ENCODE measurements at regions not wholly inside any gene's neighbourhood (a gene's known extent, or its start where the extent isn't known, plus 50 kb on each side); places are given as distances from the start of the nearest gene placed in this dataset.

- no peaks in the 10 kb centered on the region for H3K9me1 ChIP-seq (replicated peaks; ENCODE audit: control insufficient read depth, extremely low read depth, insufficient read depth, low read length)
- no peaks in the 10 kb centered on the region for H3K4me1 ChIP-seq (ENCODE audit: control insufficient read depth, extremely low read depth, insufficient read depth, low read length)
- intact Hi-C loops (cut with micrococcal nuclease): no loop called here
- no peaks in the 10 kb centered on the region for H3K79me2 ChIP-seq (ENCODE audit: control insufficient read depth, insufficient read depth, low read length)
- ChIA-PET CTCF (interaction anchor here (0.9 to 2.4 kb wide), 4 partner anchors 9 to 279 kb away, joined by 3 to 7 read pairs (median 4); no protein-coding TSS in a partner anchor), POLR2A (no interaction called here)
- H3K36me3 ChIP-seq (ENCODE audit: control insufficient read depth in 2 of 2, extremely low read depth in 1 of 2, insufficient read depth in 2 of 2, low read length in 2 of 2): no peaks in the 10 kb centered on the region
- no peak overlapping the region for H2AFZ ChIP-seq (ENCODE audit: low read depth, low read length)
- TF ChIP-seq POLR2AphosphoS5 (IDR thresholded peaks at IDR 0.05; ENCODE audit: insufficient read depth, low read depth, low read length) (no peak), FOS (IDR thresholded peaks at IDR 0.05; ENCODE audit: borderline replicate concordance, insufficient read depth, low read length) (no peak)
- TF ChIP-seq, protein P1, sequence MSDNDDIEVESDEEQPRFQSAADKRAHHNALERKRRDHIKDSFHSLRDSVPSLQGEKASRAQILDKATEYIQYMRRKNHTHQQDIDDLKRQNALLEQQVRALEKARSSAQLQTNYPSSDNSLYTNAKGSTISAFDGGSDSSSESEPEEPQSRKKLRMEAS (IDR thresholded peaks at IDR 0.05; ENCODE audit: insufficient read depth, insufficient read length): no peak
- dilution Hi-C loops (cut with MboI; ENCODE audit: extremely low pct_ligation_motif_present, low sequenced_read_pairs): no loop called here
- no peak overlapping the region for H3K4me3 ChIP-seq (replicated peaks in 1 of 3; ENCODE audit: insufficient read depth in 1 of 3, low read depth in 1 of 3, low read length in 3 of 3)
- no peaks in the 10 kb centered on the region for H3K27me3 ChIP-seq (ENCODE audit: control insufficient read depth in 2 of 2, insufficient read depth in 2 of 2, low read length in 2 of 2)
- H3K4me2 ChIP-seq (ENCODE audit: insufficient read depth, low read length): no peak overlapping the region
- no peaks in the 10 kb centered on the region for H4K20me1 ChIP-seq (replicated peaks; ENCODE audit: control insufficient read depth, extremely low read depth, insufficient read depth, low read length)
- BruUV-seq (replicated peaks): no TSS peak
- no peak overlapping the region for H3K27ac ChIP-seq (ENCODE audit: insufficient read depth, low read depth, low read length)
- H3K9me3 ChIP-seq (replicated peaks; ENCODE audit: control insufficient read depth, insufficient read depth, low read length): no peaks in the 10 kb centered on the region
- FAIRE-seq: no peak
- no peak overlapping the region for H3K9ac ChIP-seq (replicated peaks; ENCODE audit: extremely low read depth, insufficient read depth, low read length)
- DNase-seq (ENCODE audit: low read depth, low spot score): no peak
Measured at GRCh38 chr4:89590128-89590527, 246.8 kb downstream of the SNCA start.

DNA sequence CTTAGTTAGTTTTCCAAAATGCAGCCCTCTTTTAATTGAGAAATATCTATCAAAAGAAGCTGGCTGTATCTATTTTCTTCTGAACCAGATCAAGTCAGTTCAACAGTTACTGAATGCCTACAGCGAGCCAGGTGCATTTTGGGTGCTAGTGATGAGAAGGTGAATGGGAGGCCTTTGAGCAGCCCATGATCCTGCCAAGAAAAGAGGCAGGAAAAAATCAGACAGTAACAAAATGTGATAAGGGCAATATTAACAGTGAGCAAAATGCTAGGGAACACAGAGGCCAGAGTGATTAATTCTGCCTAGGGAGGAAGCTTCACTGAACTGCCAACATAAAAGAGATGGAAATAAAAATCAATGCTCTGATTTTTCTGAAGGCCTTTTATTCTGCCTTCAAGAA, 248.5 kb downstream of the SNCA start:
- BruUV-seq (replicated peaks): no TSS peak
- peak overlapping the region; percentile 9 for H2AFZ ChIP-seq (ENCODE audit: low read depth, low read length)
- no peaks in the 10 kb centered on the region for H3K36me3 ChIP-seq (ENCODE audit: control insufficient read depth in 2 of 2, extremely low read depth in 1 of 2, insufficient read depth in 2 of 2, low read length in 2 of 2)
- POLR2A ChIA-PET: no interaction called here
- no peaks in the 10 kb centered on the region for H3K79me2 ChIP-seq (ENCODE audit: control insufficient read depth, insufficient read depth, low read length)
- H3K4me2 ChIP-seq (ENCODE audit: insufficient read depth, low read length): no peak overlapping the region
- DNase-seq (ENCODE audit: low read depth, low spot score) (no peak), FAIRE-seq (no peak)
- no peaks in the 10 kb centered on the region for H3K27me3 ChIP-seq (ENCODE audit: control insufficient read depth in 2 of 2, insufficient read depth in 2 of 2, low read length in 2 of 2)
- no peak overlapping the region for H3K4me3 ChIP-seq (replicated peaks in 1 of 3; ENCODE audit: insufficient read depth in 1 of 3, low read depth in 1 of 3, low read length in 3 of 3)
- H3K27ac ChIP-seq (ENCODE audit: insufficient read depth, low read depth, low read length): no peak overlapping the region
- TF ChIP-seq POLR2A (IDR thresholded peaks at IDR 0.05; ENCODE audit: low read depth, low read length) (no peak), MYC (IDR thresholded peaks at IDR 0.05; ENCODE audit: low read depth, low read length) (no peak), FOS (IDR thresholded peaks at IDR 0.05; ENCODE audit: borderline replicate concordance, insufficient read depth, low read length) (no peak), POLR2AphosphoS5 (IDR thresholded peaks at IDR 0.05; ENCODE audit: insufficient read depth, low read depth, low read length) (no peak), GATA2 (IDR thresholded peaks at IDR 0.05; ENCODE audit: insufficient read depth, insufficient read length, low read depth, low read length) (no peak), EZH2 (IDR thresholded peaks at IDR 0.05; ENCODE audit: borderline replicate concordance, low read depth, low read length, severe bottlenecking) (no peak), JUN (IDR thresholded peaks at IDR 0.05; ENCODE audit: borderline replicate concordance, insufficient read depth, insufficient read length, low read depth) (no peak)
- TF ChIP-seq, protein P1 (IDR thresholded peaks at IDR 0.05; ENCODE audit: insufficient read depth, insufficient read length): no peak
- TF ChIP-seq, protein P2, sequence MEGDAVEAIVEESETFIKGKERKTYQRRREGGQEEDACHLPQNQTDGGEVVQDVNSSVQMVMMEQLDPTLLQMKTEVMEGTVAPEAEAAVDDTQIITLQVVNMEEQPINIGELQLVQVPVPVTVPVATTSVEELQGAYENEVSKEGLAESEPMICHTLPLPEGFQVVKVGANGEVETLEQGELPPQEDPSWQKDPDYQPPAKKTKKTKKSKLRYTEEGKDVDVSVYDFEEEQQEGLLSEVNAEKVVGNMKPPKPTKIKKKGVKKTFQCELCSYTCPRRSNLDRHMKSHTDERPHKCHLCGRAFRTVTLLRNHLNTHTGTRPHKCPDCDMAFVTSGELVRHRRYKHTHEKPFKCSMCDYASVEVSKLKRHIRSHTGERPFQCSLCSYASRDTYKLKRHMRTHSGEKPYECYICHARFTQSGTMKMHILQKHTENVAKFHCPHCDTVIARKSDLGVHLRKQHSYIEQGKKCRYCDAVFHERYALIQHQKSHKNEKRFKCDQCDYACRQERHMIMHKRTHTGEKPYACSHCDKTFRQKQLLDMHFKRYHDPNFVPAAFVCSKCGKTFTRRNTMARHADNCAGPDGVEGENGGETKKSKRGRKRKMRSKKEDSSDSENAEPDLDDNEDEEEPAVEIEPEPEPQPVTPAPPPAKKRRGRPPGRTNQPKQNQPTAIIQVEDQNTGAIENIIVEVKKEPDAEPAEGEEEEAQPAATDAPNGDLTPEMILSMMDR (IDR thresholded peaks at IDR 0.05; ENCODE audit: extremely low read depth in 1 of 2, insufficient read depth in 1 of 2, low read depth in 1 of 2, low read length in 2 of 2): no peak
- H3K9me1 ChIP-seq (replicated peaks; ENCODE audit: control insufficient read depth, extremely low read depth, insufficient read depth, low read length): no peaks in the 10 kb centered on the region
- no peak overlapping the region for H3K9ac ChIP-seq (replicated peaks; ENCODE audit: extremely low read depth, insufficient read depth, low read length)
- intact Hi-C loops (cut with micrococcal nuclease): loop anchor here (5.0 kb wide), 1 partner anchor 101 kb away; no protein-coding TSS in a partner anchor
- H3K4me1 ChIP-seq (ENCODE audit: control insufficient read depth, extremely low read depth, insufficient read depth, low read length): no peaks in the 10 kb centered on the region
- no peaks in the 10 kb centered on the region for H4K20me1 ChIP-seq (replicated peaks; ENCODE audit: control insufficient read depth, extremely low read depth, insufficient read depth, low read length)
- CTCF ChIA-PET: interaction anchor here (1.4 to 2.4 kb wide), 4 partner anchors 12 to 280 kb away, joined by 4 to 7 read pairs (median 4); no protein-coding TSS in a partner anchor
- H3K9me3 ChIP-seq (replicated peaks; ENCODE audit: control insufficient read depth, insufficient read depth, low read length): no peaks in the 10 kb centered on the region
- dilution Hi-C loops (cut with MboI; ENCODE audit: extremely low pct_ligation_motif_present, low sequenced_read_pairs): no loop called here
